ENCODE measurements at regions not wholly inside any gene's neighbourhood (a gene's known extent, or its start where the extent isn't known, plus 50 kb on each side); places are given as distances from the start of the nearest gene placed in this dataset.

- TF ChIP-seq, protein P1, sequence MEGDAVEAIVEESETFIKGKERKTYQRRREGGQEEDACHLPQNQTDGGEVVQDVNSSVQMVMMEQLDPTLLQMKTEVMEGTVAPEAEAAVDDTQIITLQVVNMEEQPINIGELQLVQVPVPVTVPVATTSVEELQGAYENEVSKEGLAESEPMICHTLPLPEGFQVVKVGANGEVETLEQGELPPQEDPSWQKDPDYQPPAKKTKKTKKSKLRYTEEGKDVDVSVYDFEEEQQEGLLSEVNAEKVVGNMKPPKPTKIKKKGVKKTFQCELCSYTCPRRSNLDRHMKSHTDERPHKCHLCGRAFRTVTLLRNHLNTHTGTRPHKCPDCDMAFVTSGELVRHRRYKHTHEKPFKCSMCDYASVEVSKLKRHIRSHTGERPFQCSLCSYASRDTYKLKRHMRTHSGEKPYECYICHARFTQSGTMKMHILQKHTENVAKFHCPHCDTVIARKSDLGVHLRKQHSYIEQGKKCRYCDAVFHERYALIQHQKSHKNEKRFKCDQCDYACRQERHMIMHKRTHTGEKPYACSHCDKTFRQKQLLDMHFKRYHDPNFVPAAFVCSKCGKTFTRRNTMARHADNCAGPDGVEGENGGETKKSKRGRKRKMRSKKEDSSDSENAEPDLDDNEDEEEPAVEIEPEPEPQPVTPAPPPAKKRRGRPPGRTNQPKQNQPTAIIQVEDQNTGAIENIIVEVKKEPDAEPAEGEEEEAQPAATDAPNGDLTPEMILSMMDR (conservative IDR thresholded peaks at IDR 0.05; ENCODE audit: low read length) = no peak
- no peak for TF ChIP-seq EZH2phosphoT487 (IDR thresholded peaks at IDR 0.05; ENCODE audit: borderline replicate concordance)
These were observed 251.2 kb upstream of the IRX4 start for GRCh38 chr5:2133936-2134335.

Data from Loucy (cell line).